Mesenchymal stem cell (in vitro differentiated cells and primary cell): ENCODE measurements at regions not wholly inside any gene's neighbourhood (a gene's known extent, or its start where the extent isn't known, plus 50 kb on each side); places are given as distances from the start of the nearest gene placed in this dataset.

Experiments used
- DNase-seq: peaks from one replicate; pipeline ENCODE4 v3.0.0-alpha.2; 2013
- H2AFZ ChIP-seq: one replicate; pipeline ENCODE4 v1.6.1; 2013; ENCODE audit warnings: low read depth, mild to moderate bottlenecking, control low read depth, inconsistent platforms, low read length, moderate library complexity
- H2AK5ac ChIP-seq: 2 replicates; pipeline ENCODE4 v1.6.1; 2013; ENCODE audit warnings: low read length, moderate library complexity, mild to moderate bottlenecking, inconsistent platforms; ENCODE audit not compliant: severe bottlenecking
- H2BK120ac ChIP-seq: one replicate; pipeline ENCODE4 v1.6.1; 2013; ENCODE audit warnings: low read depth, mild to moderate bottlenecking, inconsistent platforms, low read length, moderate library complexity
- H2BK12ac ChIP-seq, 2 experiments: one replicate each; pipeline ENCODE4 v1.6.1; 2013; ENCODE audit warnings: inconsistent platforms in 2 of 2, low read length in 2 of 2, mild to moderate bottlenecking in 2 of 2, moderate library complexity in 2 of 2, control low read depth in 1 of 2
- H2BK15ac ChIP-seq: one replicate; pipeline ENCODE4 v1.6.1; 2013; ENCODE audit warnings: mild to moderate bottlenecking, low read depth, inconsistent platforms; ENCODE audit not compliant: poor library complexity, severe bottlenecking
- H2BK5ac ChIP-seq: 2 replicates; pipeline ENCODE4 v1.6.1; 2013; ENCODE audit warnings: low read depth, mild to moderate bottlenecking, low read length, control low read depth, inconsistent platforms; ENCODE audit not compliant: poor library complexity, severe bottlenecking
- H3K14ac ChIP-seq, 2 experiments: one replicate each; pipeline ENCODE4 v1.6.1; 2013; ENCODE audit warnings: inconsistent platforms in 2 of 2, low read length in 2 of 2, control low read depth in 1 of 2, mild to moderate bottlenecking in 1 of 2, moderate library complexity in 1 of 2
- H3K18ac ChIP-seq, 2 experiments: one replicate each; pipeline ENCODE4 v1.6.1; 2013; ENCODE audit warnings: inconsistent platforms in 2 of 2, low read length in 2 of 2, control low read depth in 1 of 2, low read depth in 1 of 2, mild to moderate bottlenecking in 1 of 2
- H3K23ac ChIP-seq, 2 experiments: one replicate each; pipeline ENCODE4 v1.6.1; 2013; ENCODE audit warnings: inconsistent platforms in 2 of 2, low read length in 2 of 2, mild to moderate bottlenecking in 2 of 2, moderate library complexity in 2 of 2, control low read depth in 1 of 2
- H3K27ac ChIP-seq: 2 replicates; pipeline ENCODE4 v1.5.1; 2013; ENCODE audit warnings: mild to moderate bottlenecking, moderate library complexity, low read length, control low read depth, inconsistent platforms; ENCODE audit not compliant: poor library complexity, severe bottlenecking
- H3K27me3 ChIP-seq, 2 experiments: 2 replicates each; pipeline versions ENCODE4 v1.6.1 to v1.7.0; 2013; ENCODE audit warnings: low read length in 2 of 2, mild to moderate bottlenecking in 2 of 2, moderate library complexity in 2 of 2, control low read depth in 1 of 2, inconsistent platforms in 1 of 2; ENCODE audit not compliant: control insufficient read depth in 1 of 2, insufficient read depth in 1 of 2
- H3K36me3 ChIP-seq, 2 experiments: 2 replicates each; pipeline versions ENCODE4 v1.6.1 to v1.7.0; 2013; ENCODE audit warnings: low read length in 2 of 2, control low read depth in 1 of 2, inconsistent platforms in 1 of 2, low read depth in 1 of 2, mild to moderate bottlenecking in 1 of 2; ENCODE audit not compliant: insufficient read depth in 2 of 2, control insufficient read depth in 1 of 2
- H3K4ac ChIP-seq, 2 experiments: one replicate each; pipeline ENCODE4 v1.6.1; 2013; ENCODE audit warnings: inconsistent platforms in 2 of 2, low read length in 2 of 2, mild to moderate bottlenecking in 2 of 2, moderate library complexity in 2 of 2, control low read depth in 1 of 2, low read depth in 1 of 2
- H3K4me1 ChIP-seq: 2 replicates; pipeline ENCODE4 v1.6.1; 2013; ENCODE audit warnings: low read depth, low read length, control low read depth; ENCODE audit not compliant: control insufficient read depth, insufficient read depth
- H3K4me2 ChIP-seq: 2 replicates; pipeline ENCODE4 v1.6.1; 2013; ENCODE audit warnings: low read length, mild to moderate bottlenecking, inconsistent platforms; ENCODE audit not compliant: poor library complexity, severe bottlenecking
- H3K4me3 ChIP-seq, 2 experiments: 2 replicates each; pipeline versions ENCODE4 v1.5.1 to v1.7.0; 2013; ENCODE audit warnings: low read length in 2 of 2, mild to moderate bottlenecking in 2 of 2, control low read depth in 1 of 2, low read depth in 1 of 2; ENCODE audit not compliant: insufficient read depth in 1 of 2
- H3K79me1 ChIP-seq: replicated peaks from 2 replicates; pipeline ENCODE4 v1.6.1; 2013; ENCODE audit warnings: mild to moderate bottlenecking, control low read depth, low read length, inconsistent platforms; ENCODE audit not compliant: poor library complexity, severe bottlenecking
- H3K9ac ChIP-seq: 2 replicates; pipeline ENCODE4 v1.7.0; 2013; ENCODE audit warnings: mild to moderate bottlenecking, low read length, moderate library complexity
- H3K9me3 ChIP-seq: 2 replicates; pipeline ENCODE4 v1.7.0; 2013; ENCODE audit warnings: mild to moderate bottlenecking, low read length; ENCODE audit not compliant: control insufficient read depth
- H4K8ac ChIP-seq: one replicate; pipeline ENCODE4 v1.6.1; 2013; ENCODE audit warnings: inconsistent platforms, mild to moderate bottlenecking, low read length, moderate library complexity
- H4K91ac ChIP-seq: one replicate; pipeline ENCODE4 v1.6.1; 2013; ENCODE audit warnings: mild to moderate bottlenecking, low read length, inconsistent platforms
- WGBS: methylation state at CpG from one replicate; pipeline ENCODE4 v1.1.7; 2013; ENCODE audit warnings: mixed read lengths; 5-methylcytosine and 5-hydroxymethylcytosine counted together

- no peak overlapping the region for H2BK12ac ChIP-seq
- H2AK5ac ChIP-seq: no peak overlapping the region
- WGBS: 74% methylated on average over 9 of the region's 9 CpGs
- H3K4me3 ChIP-seq: no peak overlapping the region
- H3K79me1 ChIP-seq: no peaks in the 10 kb centered on the region
- no peak overlapping the region for H2BK15ac ChIP-seq
- no peak overlapping the region for H3K9ac ChIP-seq
- H2AFZ ChIP-seq: no peak overlapping the region
- H3K27ac ChIP-seq: no peak overlapping the region
- H3K4me2 ChIP-seq: no peak overlapping the region
- H3K23ac ChIP-seq: no peak overlapping the region
- H3K27me3 ChIP-seq: no peaks in the 10 kb centered on the region
- no peak overlapping the region for H3K14ac ChIP-seq
- no peaks in the 10 kb centered on the region for H3K36me3 ChIP-seq
- H2BK120ac ChIP-seq: no peak overlapping the region
- no peak overlapping the region for H2BK5ac ChIP-seq
- no peak overlapping the region for H4K91ac ChIP-seq
- no peak overlapping the region for H4K8ac ChIP-seq
- H3K9me3 ChIP-seq: no peaks in the 10 kb centered on the region
- H3K4ac ChIP-seq: no peak overlapping the region
- H3K4me1 ChIP-seq: no peaks in the 10 kb centered on the region
- no peak overlapping the region for H3K18ac ChIP-seq
- DNase-seq: no peak
Measured at GRCh38 chr10:84660450-84661159, 332.2 kb downstream of the CCSER2 start.

GRCh38 chr10:84665211-84665610 lies 336.8 kb downstream of the CCSER2 start:
- H3K36me3 ChIP-seq: no peaks in the 10 kb centered on the region
- no peak overlapping the region for H4K91ac ChIP-seq
- no peak overlapping the region for H2BK5ac ChIP-seq
- no peak overlapping the region for H3K14ac ChIP-seq
- no peak overlapping the region for H3K4ac ChIP-seq
- H3K4me2 ChIP-seq: no peak overlapping the region
- H2BK120ac ChIP-seq: no peak overlapping the region
- no peak for DNase-seq
- H2BK15ac ChIP-seq: no peak overlapping the region
- no peak overlapping the region for H2BK12ac ChIP-seq
- H3K27me3 ChIP-seq: no peaks in the 10 kb centered on the region
- no peak overlapping the region for H3K18ac ChIP-seq
- no peaks in the 10 kb centered on the region for H3K9me3 ChIP-seq
- WGBS: 60% methylated on average over 4 of the region's 5 CpGs
- H3K9ac ChIP-seq: no peak overlapping the region
- no peaks in the 10 kb centered on the region for H3K79me1 ChIP-seq
- H3K4me1 ChIP-seq: no peaks in the 10 kb centered on the region
- no peak overlapping the region for H2AFZ ChIP-seq
- no peak overlapping the region for H3K27ac ChIP-seq
- H2AK5ac ChIP-seq: no peak overlapping the region
- no peak overlapping the region for H4K8ac ChIP-seq
- no peak overlapping the region for H3K23ac ChIP-seq
- no peak overlapping the region for H3K4me3 ChIP-seq

DNA sequence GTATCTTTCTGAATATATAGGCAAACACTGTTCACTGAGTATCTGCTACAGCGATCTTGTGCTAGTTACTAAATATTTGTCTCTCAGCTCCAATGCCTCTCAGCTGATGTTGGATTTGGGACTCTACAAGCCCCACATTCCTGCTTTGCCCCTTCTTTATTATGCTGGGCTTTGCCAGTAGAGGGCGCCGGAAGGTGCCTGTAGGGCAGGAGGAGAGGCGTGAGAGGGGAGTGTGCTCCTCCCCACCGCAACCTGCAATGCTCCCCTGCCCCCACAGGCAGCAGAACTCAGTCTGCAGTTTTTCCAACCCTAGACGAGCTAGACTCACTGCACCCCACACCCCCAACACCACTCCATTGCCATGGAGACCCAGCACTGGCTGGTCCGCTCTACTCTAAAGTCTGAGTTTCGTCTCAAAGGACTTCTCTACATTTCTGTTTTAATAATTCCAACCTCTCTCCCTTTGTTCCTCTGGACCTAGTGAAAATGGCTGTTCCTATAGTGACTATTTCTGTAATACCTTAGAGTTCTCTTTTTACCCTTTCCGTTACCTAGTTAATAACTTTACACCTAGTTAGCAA lies 337.6 kb downstream of the CCSER2 start:
- Histone ChIP-seq H3K4ac (no peak overlapping the region), H3K36me3 (no peaks in the 10 kb centered on the region), H3K4me1 (no peaks in the 10 kb centered on the region), H3K79me1 (no peaks in the 10 kb centered on the region), H4K91ac (no peak overlapping the region), H3K9ac (no peak overlapping the region), H2AK5ac (no peak overlapping the region), H3K9me3 (no peaks in the 10 kb centered on the region), H3K23ac (no peak overlapping the region), H2BK12ac (no peak overlapping the region), H3K18ac (no peak overlapping the region), H3K4me3 (no peak overlapping the region), H2BK120ac (no peak overlapping the region), H2AFZ (no peak overlapping the region), H4K8ac (no peak overlapping the region), H3K27me3 (no peaks in the 10 kb centered on the region), H2BK5ac (no peak overlapping the region), H2BK15ac (no peak overlapping the region), H3K14ac (no peak overlapping the region), H3K4me2 (no peak overlapping the region), H3K27ac (no peak overlapping the region)
- 39% methylated on average over 7 of the region's 9 CpGs for WGBS
- DNase-seq: no peak

- Histone ChIP-seq H2BK120ac (no peak overlapping the region), H3K18ac (no peak overlapping the region), H3K9ac (no peak overlapping the region), H3K9me3 (no peaks in the 10 kb centered on the region), H4K91ac (no peak overlapping the region), H2BK12ac (no peak overlapping the region), H3K79me1 (no peaks in the 10 kb centered on the region), H3K36me3 (no peaks in the 10 kb centered on the region), H3K4ac (no peak overlapping the region), H2AFZ (no peak overlapping the region), H3K23ac (no peak overlapping the region), H2BK5ac (no peak overlapping the region), H3K27ac (no peak overlapping the region), H3K4me3 (no peak overlapping the region), H3K14ac (no peak overlapping the region), H4K8ac (no peak overlapping the region), H3K4me1 (no peaks in the 10 kb centered on the region), H2AK5ac (no peak overlapping the region), H3K27me3 (no peaks in the 10 kb centered on the region), H3K4me2 (no peak overlapping the region), H2BK15ac (no peak overlapping the region)
- WGBS: 68% methylated on average over 3 of the region's 5 CpGs
- DNase-seq: no peak
Measured at GRCh38 chr10:84668186-84668763, 339.9 kb downstream of the CCSER2 start.
